SK-N-MC (cell line): ENCODE measurements at regions not wholly inside any gene's neighbourhood (a gene's known extent, or its start where the extent isn't known, plus 50 kb on each side); places are given as distances from the start of the nearest gene placed in this dataset.

Experiments used
- EZH2 ChIP-seq: fragments of 200-600 bp; sonication (generic); IDR thresholded peaks from one replicate; pipeline ENCODE4 v1.6.1; 2017; ENCODE audit warnings: antibody characterized with exemption
- POLR2AphosphoS5 ChIP-seq: IDR thresholded peaks from 2 replicates; pipeline ENCODE4 v1.6.1; 2012; ENCODE audit warnings: mild to moderate bottlenecking, low read depth, low read length, borderline replicate concordance

GRCh38 chr1:208759255-208759654 lies 515.1 kb upstream of the PLXNA2 start:
- TF ChIP-seq POLR2AphosphoS5 (no peak), EZH2 (no peak)
